ENCODE measurements at regions not wholly inside any gene's neighbourhood (a gene's known extent, or its start where the extent isn't known, plus 50 kb on each side); places are given as distances from the start of the nearest gene placed in this dataset.

DNA sequence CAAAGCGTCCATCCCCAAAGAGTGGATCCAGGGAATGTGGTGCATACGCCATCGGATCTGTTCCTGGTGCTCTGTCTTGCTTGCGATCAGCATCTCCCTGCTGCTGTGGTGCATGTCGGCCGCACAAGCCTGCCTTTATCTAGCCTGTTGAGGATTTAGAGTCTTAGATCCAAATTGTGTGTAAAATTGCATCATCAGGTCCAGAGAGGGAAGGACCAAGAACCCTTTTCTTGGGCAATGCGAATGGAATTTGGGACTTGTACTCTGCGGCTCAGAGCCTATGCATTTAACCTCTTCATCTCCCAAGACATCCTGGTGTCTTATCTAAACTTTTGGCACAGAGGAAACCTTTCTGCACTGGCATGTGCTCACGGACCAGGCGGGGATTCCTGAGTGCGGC lies 1238.7 kb downstream of the TBC1D22A start:
- ChIA-PET POLR2A (no interaction called here), CTCF (no interaction called here)
- DNase-seq (ENCODE audit: low read depth): no peak
- H3K36me3 ChIP-seq (ENCODE audit: control insufficient read depth, insufficient read depth, low read length): no peaks in the 10 kb centered on the region
- H3K27me3 ChIP-seq (ENCODE audit: control insufficient read depth, insufficient read depth, low read length): no peaks in the 10 kb centered on the region
- no peak overlapping the region for H3K4me3 ChIP-seq (ENCODE audit: low read depth, low read length)
- TF ChIP-seq, protein P1, sequence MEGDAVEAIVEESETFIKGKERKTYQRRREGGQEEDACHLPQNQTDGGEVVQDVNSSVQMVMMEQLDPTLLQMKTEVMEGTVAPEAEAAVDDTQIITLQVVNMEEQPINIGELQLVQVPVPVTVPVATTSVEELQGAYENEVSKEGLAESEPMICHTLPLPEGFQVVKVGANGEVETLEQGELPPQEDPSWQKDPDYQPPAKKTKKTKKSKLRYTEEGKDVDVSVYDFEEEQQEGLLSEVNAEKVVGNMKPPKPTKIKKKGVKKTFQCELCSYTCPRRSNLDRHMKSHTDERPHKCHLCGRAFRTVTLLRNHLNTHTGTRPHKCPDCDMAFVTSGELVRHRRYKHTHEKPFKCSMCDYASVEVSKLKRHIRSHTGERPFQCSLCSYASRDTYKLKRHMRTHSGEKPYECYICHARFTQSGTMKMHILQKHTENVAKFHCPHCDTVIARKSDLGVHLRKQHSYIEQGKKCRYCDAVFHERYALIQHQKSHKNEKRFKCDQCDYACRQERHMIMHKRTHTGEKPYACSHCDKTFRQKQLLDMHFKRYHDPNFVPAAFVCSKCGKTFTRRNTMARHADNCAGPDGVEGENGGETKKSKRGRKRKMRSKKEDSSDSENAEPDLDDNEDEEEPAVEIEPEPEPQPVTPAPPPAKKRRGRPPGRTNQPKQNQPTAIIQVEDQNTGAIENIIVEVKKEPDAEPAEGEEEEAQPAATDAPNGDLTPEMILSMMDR (IDR thresholded peaks at IDR 0.05; ENCODE audit: insufficient read depth, low read depth, low read length): no peak

DNA sequence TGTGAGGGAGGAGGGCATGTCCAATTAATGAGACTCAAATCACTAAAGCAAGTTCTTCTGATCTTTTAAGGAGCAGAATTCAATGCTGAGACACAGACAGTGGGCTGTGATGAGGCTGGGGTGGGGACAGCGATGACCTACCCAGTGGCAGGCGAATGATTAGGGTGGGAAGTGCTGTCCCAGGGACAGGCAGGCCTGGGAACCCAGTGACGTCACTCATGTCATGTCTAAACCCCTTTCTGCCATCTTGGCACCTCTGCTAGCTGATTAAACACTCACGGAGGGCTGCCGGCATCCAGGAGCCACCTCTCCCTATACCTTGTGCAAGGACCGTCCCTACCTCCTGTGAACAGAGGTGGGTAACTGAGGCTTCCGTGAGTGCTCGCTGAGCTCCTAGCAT lies 1235.2 kb downstream of the TBC1D22A start:
- no peak for DNase-seq (ENCODE audit: low read depth)
- TF ChIP-seq, protein P1 (IDR thresholded peaks at IDR 0.05; ENCODE audit: insufficient read depth, low read depth, low read length): no peak
- ChIA-PET CTCF (no interaction called here), POLR2A (no interaction called here)
- no peak overlapping the region for H3K4me3 ChIP-seq (ENCODE audit: low read depth, low read length)
- H3K27me3 ChIP-seq (ENCODE audit: control insufficient read depth, insufficient read depth, low read length): no peaks in the 10 kb centered on the region
- no peaks in the 10 kb centered on the region for H3K36me3 ChIP-seq (ENCODE audit: control insufficient read depth, insufficient read depth, low read length)

- CTCF ChIA-PET: no interaction called here
- DNase-seq (ENCODE audit: low read depth): no peak
- POLR2A ChIA-PET: no interaction called here
- H3K36me3 ChIP-seq (ENCODE audit: control insufficient read depth, insufficient read depth, low read length): no peaks in the 10 kb centered on the region
- TF ChIP-seq, protein P1 (IDR thresholded peaks at IDR 0.05; ENCODE audit: insufficient read depth, low read depth, low read length): no peak
- no peak overlapping the region for H3K4me3 ChIP-seq (ENCODE audit: low read depth, low read length)
- H3K27me3 ChIP-seq (ENCODE audit: control insufficient read depth, insufficient read depth, low read length): no peaks in the 10 kb centered on the region
These were observed 1234.7 kb downstream of the TBC1D22A start for GRCh38 chr22:47997052-47997590.

DNA sequence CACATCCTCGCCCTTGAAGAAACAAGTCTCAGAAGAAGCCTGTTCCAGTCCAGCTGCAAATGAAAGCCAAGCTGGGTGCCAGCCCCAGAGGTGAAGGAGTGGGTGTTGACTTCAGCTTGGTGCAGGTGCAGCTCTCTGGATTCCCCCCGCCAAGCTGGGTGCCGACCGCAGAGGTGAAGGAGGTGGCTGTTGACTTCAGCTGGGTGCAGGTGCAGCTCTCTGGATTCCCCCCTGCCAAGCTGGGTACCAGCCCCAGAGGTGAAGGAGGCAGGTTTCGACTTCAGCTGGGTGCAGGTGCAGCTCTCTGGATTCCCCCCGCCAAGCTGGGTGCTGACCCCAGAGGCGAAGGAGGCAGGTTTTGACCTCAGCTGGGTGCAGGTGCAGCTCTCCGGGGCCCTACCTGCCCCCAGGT lies 1234.0 kb downstream of the TBC1D22A start:
- ChIA-PET CTCF (no interaction called here), POLR2A (no interaction called here)
- Histone ChIP-seq H3K27me3 (ENCODE audit: control insufficient read depth, insufficient read depth, low read length) (no peaks in the 10 kb centered on the region), H3K4me3 (ENCODE audit: low read depth, low read length) (no peak overlapping the region), H3K36me3 (ENCODE audit: control insufficient read depth, insufficient read depth, low read length) (no peaks in the 10 kb centered on the region)
- TF ChIP-seq, protein P1 (IDR thresholded peaks at IDR 0.05; ENCODE audit: insufficient read depth, low read depth, low read length): no peak
- no peak for DNase-seq (ENCODE audit: low read depth)

GRCh38 chr22:47995718-47996117 lies 1233.3 kb downstream of the TBC1D22A start:
- H3K4me3 ChIP-seq (ENCODE audit: low read depth, low read length): no peak overlapping the region
- no peak for DNase-seq (ENCODE audit: low read depth)
- TF ChIP-seq, protein P1 (IDR thresholded peaks at IDR 0.05; ENCODE audit: insufficient read depth, low read depth, low read length): no peak
- no peaks in the 10 kb centered on the region for H3K27me3 ChIP-seq (ENCODE audit: control insufficient read depth, insufficient read depth, low read length)
- POLR2A ChIA-PET: no interaction called here
- CTCF ChIA-PET: no interaction called here
- H3K36me3 ChIP-seq (ENCODE audit: control insufficient read depth, insufficient read depth, low read length): no peaks in the 10 kb centered on the region

Data from BJ (cell line).